GM18505 (cell line): ENCODE measurements at regions not wholly inside any gene's neighbourhood (a gene's known extent, or its start where the extent isn't known, plus 50 kb on each side); places are given as distances from the start of the nearest gene placed in this dataset.
"Not testable (repeated sequence)": the region's sequence is repeated elsewhere in the genome, so short reads cannot be mapped to it uniquely, and the experiment has no call there.

Source experiments
- ATAC-seq: cut with Tn5 transposase; IDR thresholded peaks from one replicate; pipeline ENCODE4 v1.9.1; 2021; ENCODE audit not compliant: unreplicated experiment
- POLR2A ChIP-seq: IDR thresholded peaks from 4 replicates; pipeline ENCODE4 v1.6.1; 2011; ENCODE audit warnings: borderline replicate concordance; ENCODE audit not compliant: insufficient read depth, insufficient read length; ENCODE audit errors: extremely low read depth

- TF ChIP-seq POLR2A = no peak
- ATAC-seq = no peak
Measured at GRCh38 chr2:58709687-58710354, 468.7 kb upstream of the FANCL start.

GRCh38 chr2:58709274-58709673 is 468.1 kb upstream of the FANCL start:
- no peak for ATAC-seq
- no peak for TF ChIP-seq POLR2A

- no peak for ATAC-seq
- no peak for TF ChIP-seq POLR2A
Measured at GRCh38 chr2:58708565-58708964, 467.4 kb upstream of the FANCL start.

DNA sequence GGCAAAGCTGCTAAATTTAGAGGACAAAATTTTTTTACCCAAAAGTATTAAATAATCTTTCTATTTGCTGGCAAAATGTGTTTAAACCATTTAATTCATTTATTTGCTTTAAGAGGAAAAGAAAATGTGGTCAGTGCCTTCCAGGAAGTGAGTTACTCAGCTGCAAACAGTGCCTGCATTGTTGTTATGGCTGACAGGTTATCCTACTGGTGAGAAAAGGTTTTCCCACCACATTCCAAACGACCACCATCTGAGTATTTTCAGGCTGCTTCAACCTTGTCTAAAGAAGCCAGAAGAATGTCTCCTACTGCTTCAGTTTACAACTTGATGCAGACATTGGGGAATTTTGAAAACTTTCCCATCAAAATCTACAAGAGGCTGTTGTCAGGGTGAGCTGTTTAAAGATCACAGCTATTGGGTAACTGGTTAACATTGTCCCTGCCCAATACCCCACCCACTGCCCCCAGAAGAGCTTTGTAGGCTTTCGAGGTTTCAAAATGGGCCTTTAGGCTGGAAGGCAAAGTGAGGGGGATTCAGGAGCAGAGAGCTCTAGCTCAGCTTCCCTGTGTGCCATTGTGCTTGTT is 461.3 kb upstream of the FANCL start:
- no peak for TF ChIP-seq POLR2A
- ATAC-seq = no peak

- TF ChIP-seq POLR2A = no peak
- no peak for ATAC-seq
Measured at GRCh38 chr2:58701688-58702301, 460.7 kb upstream of the FANCL start.

DNA sequence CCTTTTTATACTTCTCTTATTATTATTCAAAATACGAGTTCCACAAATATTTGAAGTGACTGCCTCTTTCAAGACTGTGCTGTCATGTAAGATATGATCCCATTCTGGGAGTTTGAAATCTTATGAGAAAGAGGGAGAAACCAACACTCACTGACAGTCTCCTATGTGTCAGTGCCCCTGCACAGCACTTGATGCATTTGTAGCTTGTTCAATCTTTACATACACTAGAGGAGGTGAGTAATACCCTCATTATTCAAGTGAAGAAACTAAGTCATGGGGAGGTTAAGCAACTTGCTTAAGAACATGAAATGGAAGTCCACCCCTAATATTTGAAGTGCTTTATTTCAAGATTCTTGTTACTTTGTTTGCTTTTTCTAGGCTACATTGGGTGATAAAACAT is 459.5 kb upstream of the FANCL start:
- no peak for TF ChIP-seq POLR2A
- no peak for ATAC-seq

- no peak for ATAC-seq
- no peak for TF ChIP-seq POLR2A
Measured at GRCh38 chr2:58699411-58699810, 458.3 kb upstream of the FANCL start.

GRCh38 chr2:58698620-58699019 is 457.5 kb upstream of the FANCL start:
- ATAC-seq = no peak
- TF ChIP-seq POLR2A = no peak

DNA sequence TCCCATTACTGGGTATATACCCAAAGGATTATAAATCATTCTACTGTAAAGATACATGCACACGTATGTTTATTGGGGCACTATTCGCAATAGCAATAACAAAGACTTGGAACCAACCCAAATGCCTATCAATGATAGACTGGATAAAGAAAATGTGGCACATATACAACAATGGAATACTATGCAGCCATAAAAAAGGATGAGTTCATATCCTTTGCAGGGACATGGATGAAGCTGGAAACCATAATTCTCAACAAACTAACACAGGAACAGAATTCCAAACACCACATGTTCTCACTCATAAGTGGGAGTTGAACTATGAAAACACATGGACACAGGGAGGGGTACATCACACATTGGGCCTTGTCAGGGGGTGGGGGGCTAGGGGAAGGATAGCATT is 453.0 kb upstream of the FANCL start:
- ATAC-seq = not testable (repeated sequence)

DNA sequence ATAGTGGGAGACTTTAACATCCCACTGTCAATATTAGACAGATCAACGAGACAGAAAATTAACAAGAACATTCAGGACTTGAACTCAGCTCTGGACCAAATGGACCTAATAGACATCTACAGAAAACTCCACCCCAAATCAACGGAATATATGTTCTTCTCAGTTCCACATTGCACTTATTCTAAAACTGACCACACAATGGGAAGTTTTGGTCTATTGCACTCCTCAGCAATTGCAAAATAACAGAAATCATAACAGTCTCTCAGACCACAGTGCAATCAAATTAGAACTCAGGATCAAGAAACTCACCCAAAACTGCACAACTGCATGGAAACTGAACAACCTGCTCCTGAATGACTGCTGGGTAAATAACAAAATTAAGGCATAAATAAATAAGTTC is 449.9 kb upstream of the FANCL start:
- not testable (repeated sequence) for ATAC-seq

DNA sequence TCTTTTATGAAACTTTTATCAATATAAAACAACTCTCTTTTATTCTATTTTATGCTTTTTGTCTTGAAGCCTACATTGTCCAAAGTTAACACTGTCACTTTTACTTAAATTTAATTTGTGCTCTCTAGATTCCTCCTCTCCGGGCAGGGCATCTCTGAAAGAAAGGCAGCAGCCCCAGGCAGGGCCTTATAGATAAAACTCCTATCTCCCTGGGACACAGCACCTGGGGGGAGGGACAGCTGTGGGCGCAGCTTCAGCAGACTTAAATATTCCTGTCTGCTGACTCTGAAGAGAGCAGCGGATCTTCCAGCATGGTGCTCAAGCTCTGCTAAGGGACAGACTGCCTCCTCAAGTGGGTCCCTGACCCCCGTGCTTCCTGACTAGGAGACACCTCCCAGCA is 447.7 kb upstream of the FANCL start:
- no peak for ATAC-seq
- no peak for TF ChIP-seq POLR2A

GRCh38 chr2:58686776-58687175 is 445.7 kb upstream of the FANCL start:
- TF ChIP-seq POLR2A = no peak

DNA sequence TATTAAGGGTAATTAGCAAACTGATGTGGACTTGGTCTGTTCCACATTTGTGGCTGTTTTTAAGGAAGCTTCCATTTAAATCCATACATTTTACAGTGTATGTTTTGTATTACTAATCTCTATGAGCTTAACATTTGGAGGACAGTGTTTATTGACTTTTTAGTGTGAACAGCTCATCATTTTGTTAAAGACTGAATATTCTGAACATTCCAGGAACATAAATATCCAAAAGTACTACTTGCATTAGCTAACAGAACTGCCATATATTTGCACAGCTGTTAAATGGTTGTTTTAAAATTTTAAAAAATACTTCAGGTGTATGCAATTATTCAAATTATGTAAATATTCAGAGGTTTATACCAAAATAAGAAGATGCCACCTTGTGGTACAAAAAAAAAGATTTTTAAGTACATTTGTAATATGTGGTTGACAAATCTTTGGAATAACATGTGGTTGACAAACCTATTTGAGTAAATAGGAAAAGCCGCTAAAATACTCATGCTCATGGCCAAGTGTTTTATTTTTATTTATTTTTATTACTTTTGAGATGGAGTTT is 439.7 kb upstream of the FANCL start:
- no peak for TF ChIP-seq POLR2A
- ATAC-seq = no peak

More at GRCh38 chr2:58686776-58687175, 445.7 kb upstream of the FANCL start:
- peak; percentile 71 for ATAC-seq

GRCh38 chr2:58677748-58678147 is 436.6 kb upstream of the FANCL start:
- ATAC-seq = no peak
- TF ChIP-seq POLR2A = no peak
